ENCODE measurements at regions not wholly inside any gene's neighbourhood (a gene's known extent, or its start where the extent isn't known, plus 50 kb on each side); places are given as distances from the start of the nearest gene placed in this dataset.

GRCh38 chrX:147637190-147637589, 274.5 kb upstream of the FMR1 start:
- Mint-ChIP-seq H3K27me3 (ENCODE audit: low read depth, unreplicated experiment) (no peaks in the 10 kb centered on the region), H3K4me3 (ENCODE audit: unreplicated experiment) (no peak overlapping the region), H3K27ac (ENCODE audit: unreplicated experiment) (no peak overlapping the region), H3K4me1 (ENCODE audit: low read depth, unreplicated experiment) (no peaks in the 10 kb centered on the region), H3K9me3 (ENCODE audit: unreplicated experiment) (no peaks in the 10 kb centered on the region), H3K36me3 (ENCODE audit: low read depth, unreplicated experiment) (no peaks in the 10 kb centered on the region)
- Histone ChIP-seq H3K27me3 (ENCODE audit: insufficient read depth, low read length) (no peaks in the 10 kb centered on the region), H4K20me1 (ENCODE audit: insufficient read depth, low read length) (no peaks in the 10 kb centered on the region), H3K4me3 (ENCODE audit: insufficient read depth, low read depth, low read length) (no peak overlapping the region), H3K9ac (ENCODE audit: low read length) (no peak overlapping the region), H3K79me2 (ENCODE audit: insufficient read depth, low read length) (no peaks in the 10 kb centered on the region), H3K4me1 (ENCODE audit: insufficient read depth, low read length) (no peaks in the 10 kb centered on the region), H3K36me3 (ENCODE audit: insufficient read depth, low read length) (no peaks in the 10 kb centered on the region), H3K4me2 (ENCODE audit: low read length) (no peak overlapping the region), H2AFZ (ENCODE audit: low read depth, low read length) (no peak overlapping the region), H3K27ac (ENCODE audit: low read depth, low read length) (no peak overlapping the region), H3K9me3 (ENCODE audit: insufficient read depth, low read depth, low read length) (no peaks in the 10 kb centered on the region)
- no peak for TF ChIP-seq CTCF (IDR thresholded peaks at IDR 0.05; ENCODE audit: insufficient read depth, low read depth, low read length)
- no peak for TF ChIP-seq EZH2 (IDR thresholded peaks at IDR 0.05; ENCODE audit: insufficient read depth, low read length)
- FAIRE-seq (no peak), DNase-seq (ENCODE audit: low read depth) (no peak)

GRCh38 chrX:147646949-147647723, 264.6 kb upstream of the FMR1 start:
- H3K4me3 Mint-ChIP-seq (ENCODE audit: unreplicated experiment): no peak overlapping the region
- H4K20me1 ChIP-seq (ENCODE audit: insufficient read depth, low read length): no peaks in the 10 kb centered on the region
- no peaks in the 10 kb centered on the region for H3K27me3 Mint-ChIP-seq (ENCODE audit: low read depth, unreplicated experiment)
- no peak overlapping the region for H3K4me3 ChIP-seq (ENCODE audit: insufficient read depth, low read depth, low read length)
- H3K9me3 ChIP-seq (ENCODE audit: insufficient read depth, low read depth, low read length): no peaks in the 10 kb centered on the region
- FAIRE-seq (peak; percentile 23), DNase-seq (ENCODE audit: low read depth) (no peak)
- H3K36me3 Mint-ChIP-seq (ENCODE audit: low read depth, unreplicated experiment): no peaks in the 10 kb centered on the region
- H3K27ac Mint-ChIP-seq (ENCODE audit: unreplicated experiment): no peak overlapping the region
- H3K36me3 ChIP-seq (ENCODE audit: insufficient read depth, low read length): no peaks in the 10 kb centered on the region
- no peak overlapping the region for H3K4me2 ChIP-seq (ENCODE audit: low read length)
- H2AFZ ChIP-seq (ENCODE audit: low read depth, low read length): no peak overlapping the region
- H3K9ac ChIP-seq (ENCODE audit: low read length): no peak overlapping the region
- H3K4me1 ChIP-seq (ENCODE audit: insufficient read depth, low read length): no peaks in the 10 kb centered on the region
- H3K4me1 Mint-ChIP-seq (ENCODE audit: low read depth, unreplicated experiment): no peaks in the 10 kb centered on the region
- no peak overlapping the region for H3K27ac ChIP-seq (ENCODE audit: low read depth, low read length)
- H3K79me2 ChIP-seq (ENCODE audit: insufficient read depth, low read length): no peaks in the 10 kb centered on the region
- TF ChIP-seq CTCF (IDR thresholded peaks at IDR 0.05; ENCODE audit: insufficient read depth, low read depth, low read length) (no peak), EZH2 (IDR thresholded peaks at IDR 0.05; ENCODE audit: insufficient read depth, low read length) (no peak)
- H3K9me3 Mint-ChIP-seq (ENCODE audit: unreplicated experiment): peaks cover 2% of the 10 kb centered on the region
- no peaks in the 10 kb centered on the region for H3K27me3 ChIP-seq (ENCODE audit: insufficient read depth, low read length)

- H3K27me3 Mint-ChIP-seq (ENCODE audit: low read depth, unreplicated experiment): peaks cover 3% of the 10 kb centered on the region
- H3K4me2 ChIP-seq (ENCODE audit: low read length): no peak overlapping the region
These were observed 235.9 kb upstream of the FMR1 start for GRCh38 chrX:147675819-147676218.

More at GRCh38 chrX:147675819-147676218, 235.9 kb upstream of the FMR1 start:
- no peak overlapping the region for H2AFZ ChIP-seq (ENCODE audit: low read depth, low read length)
- no peaks in the 10 kb centered on the region for H3K79me2 ChIP-seq (ENCODE audit: insufficient read depth, low read length)
- H3K4me1 Mint-ChIP-seq (ENCODE audit: low read depth, unreplicated experiment): no peaks in the 10 kb centered on the region
- H3K9ac ChIP-seq (ENCODE audit: low read length): no peak overlapping the region
- no peaks in the 10 kb centered on the region for H3K4me1 ChIP-seq (ENCODE audit: insufficient read depth, low read length)
- FAIRE-seq: no peak
- H3K9me3 Mint-ChIP-seq (ENCODE audit: unreplicated experiment): no peaks in the 10 kb centered on the region
- no peak overlapping the region for H3K4me3 Mint-ChIP-seq (ENCODE audit: unreplicated experiment)
- H3K36me3 Mint-ChIP-seq (ENCODE audit: low read depth, unreplicated experiment): no peaks in the 10 kb centered on the region
- DNase-seq (ENCODE audit: low read depth): no peak
- H3K27me3 ChIP-seq (ENCODE audit: insufficient read depth, low read length): no peaks in the 10 kb centered on the region
- H3K27ac ChIP-seq (ENCODE audit: low read depth, low read length): no peak overlapping the region
- TF ChIP-seq CTCF (IDR thresholded peaks at IDR 0.05; ENCODE audit: insufficient read depth, low read depth, low read length) (no peak), EZH2 (IDR thresholded peaks at IDR 0.05; ENCODE audit: insufficient read depth, low read length) (no peak)
- H3K36me3 ChIP-seq (ENCODE audit: insufficient read depth, low read length): no peaks in the 10 kb centered on the region
- no peaks in the 10 kb centered on the region for H4K20me1 ChIP-seq (ENCODE audit: insufficient read depth, low read length)
- no peak overlapping the region for H3K27ac Mint-ChIP-seq (ENCODE audit: unreplicated experiment)
- H3K9me3 ChIP-seq (ENCODE audit: insufficient read depth, low read depth, low read length): no peaks in the 10 kb centered on the region
- H3K4me3 ChIP-seq (ENCODE audit: insufficient read depth, low read depth, low read length): no peak overlapping the region
